ENCODE measurements at regions not wholly inside any gene's neighbourhood (a gene's known extent, or its start where the extent isn't known, plus 50 kb on each side); places are given as distances from the start of the nearest gene placed in this dataset.

DNA sequence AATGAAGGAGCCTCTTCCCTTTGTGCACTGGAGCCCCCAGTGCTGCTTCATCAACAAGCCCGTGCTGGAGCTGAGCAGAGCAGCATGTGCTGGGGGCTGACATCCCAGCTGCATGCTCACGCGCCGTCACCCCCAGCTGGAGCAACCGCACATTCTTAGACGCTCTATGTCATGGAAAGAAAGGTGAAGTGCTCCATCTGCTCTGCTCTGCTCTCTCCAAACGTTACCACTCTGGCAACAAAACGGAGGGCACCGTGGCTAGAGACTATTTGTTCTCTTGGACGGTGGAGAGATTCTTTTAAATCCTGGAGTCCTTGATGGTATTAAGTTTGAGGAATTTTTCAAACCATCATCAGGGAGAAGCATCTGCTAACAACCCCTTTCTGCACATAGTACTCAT lies 208.4 kb downstream of the C12orf75 start:
- DNase-seq (ENCODE audit: low spot score) = no peak

DNA sequence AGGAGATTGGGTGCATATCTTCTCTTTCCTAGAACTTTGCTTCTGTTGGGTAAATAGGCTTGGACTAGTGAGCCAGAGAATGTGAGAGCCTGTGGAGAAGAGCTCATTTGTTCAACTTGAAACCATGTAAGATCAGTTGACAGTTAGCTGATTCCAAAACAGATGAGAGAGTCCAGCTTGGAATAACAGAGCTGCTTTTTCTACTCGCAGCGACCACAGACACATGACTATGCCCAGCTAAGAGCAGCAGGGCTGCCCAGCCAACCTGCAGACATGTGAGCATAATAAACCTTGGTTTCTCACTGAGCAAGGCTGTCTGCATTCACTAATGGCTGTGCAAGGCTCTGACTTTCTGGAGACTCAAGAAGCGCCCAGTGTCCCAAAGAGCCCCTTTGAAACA lies 209.2 kb downstream of the C12orf75 start:
- DNase-seq (ENCODE audit: low spot score) = no peak

DNA sequence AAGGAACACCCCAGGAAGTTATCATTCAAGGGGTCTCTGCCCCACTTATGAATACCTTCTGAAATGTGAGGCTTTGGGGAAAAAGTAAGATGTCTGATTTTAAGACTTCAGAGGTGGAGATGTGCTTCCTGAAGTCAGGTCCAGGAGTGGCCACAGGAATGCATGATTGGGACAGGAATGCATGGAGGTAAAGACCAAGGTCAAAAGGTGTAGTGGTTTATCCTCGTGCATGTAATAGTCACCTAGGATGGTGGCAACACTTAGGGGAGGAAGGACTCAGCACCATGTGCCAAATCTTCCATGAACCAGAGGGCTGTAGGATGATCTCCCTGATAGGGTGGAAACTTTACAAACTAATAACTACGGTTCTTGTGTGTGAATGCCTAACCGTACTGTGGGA lies 217.3 kb downstream of the C12orf75 start:
- no peak for DNase-seq (ENCODE audit: low spot score)

DNA sequence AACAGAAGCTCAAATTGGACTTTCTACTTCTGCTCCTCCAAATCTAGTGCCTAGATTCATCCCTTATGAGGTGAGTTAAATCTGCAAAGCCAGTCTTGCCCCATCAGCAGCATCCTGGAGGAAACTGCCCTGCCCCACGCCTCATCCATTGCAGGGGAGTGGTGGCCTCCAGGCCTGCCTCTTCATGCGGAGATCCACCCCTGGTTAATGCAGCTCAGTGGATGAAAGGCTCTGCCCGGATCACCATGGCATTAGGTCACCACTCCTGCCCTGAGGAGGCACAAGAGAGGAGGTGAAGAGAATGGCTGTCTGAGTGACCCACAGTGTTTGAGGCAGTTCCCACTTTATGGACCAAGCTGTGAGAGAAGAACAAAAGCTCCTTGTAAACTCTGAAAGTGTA lies 218.1 kb downstream of the C12orf75 start:
- no peak for DNase-seq (ENCODE audit: low spot score)

DNA sequence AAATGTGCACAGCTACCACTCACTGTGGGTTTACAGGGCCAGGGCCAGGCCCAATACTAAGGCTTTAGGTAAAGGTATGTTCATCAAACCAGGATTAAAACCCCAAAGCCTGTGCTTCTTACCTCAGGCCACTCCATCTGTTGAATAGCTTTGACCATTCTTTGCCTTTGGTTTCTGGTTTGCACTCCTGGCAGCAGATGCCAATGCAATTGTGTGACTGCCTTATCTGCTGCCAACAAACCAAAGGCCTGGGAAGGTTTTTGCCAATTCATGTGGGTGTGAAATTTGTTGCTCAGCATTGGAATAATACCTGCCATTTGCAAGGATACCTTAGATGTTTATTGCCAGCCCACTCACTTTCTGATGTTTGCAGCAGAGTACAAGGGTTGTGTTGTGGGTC lies 221.6 kb downstream of the C12orf75 start:
- no peak for DNase-seq (ENCODE audit: low spot score)

DNA sequence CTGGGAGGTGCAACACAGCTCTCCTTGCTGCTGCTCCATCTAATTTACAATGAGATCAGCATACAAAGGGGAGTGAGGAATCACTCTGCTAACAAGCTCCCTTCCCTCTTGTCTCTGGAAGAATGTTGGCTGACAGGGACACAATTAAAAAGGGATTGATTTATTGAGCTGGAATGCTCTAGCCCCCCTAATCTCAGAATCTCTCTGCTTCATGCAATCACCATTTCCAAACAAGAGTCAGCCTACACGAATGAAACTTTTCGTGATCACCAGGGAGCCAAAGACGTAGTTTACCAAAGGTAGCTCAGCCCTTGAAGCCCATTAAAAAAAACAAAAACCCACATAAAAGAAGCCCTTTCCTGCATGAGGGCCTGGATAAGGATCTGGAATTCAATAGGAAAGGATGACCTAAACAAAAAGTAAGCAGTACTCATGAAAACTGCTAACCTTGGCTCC lies 223.8 kb downstream of the C12orf75 start:
- DNase-seq (ENCODE audit: low spot score) = no peak

DNA sequence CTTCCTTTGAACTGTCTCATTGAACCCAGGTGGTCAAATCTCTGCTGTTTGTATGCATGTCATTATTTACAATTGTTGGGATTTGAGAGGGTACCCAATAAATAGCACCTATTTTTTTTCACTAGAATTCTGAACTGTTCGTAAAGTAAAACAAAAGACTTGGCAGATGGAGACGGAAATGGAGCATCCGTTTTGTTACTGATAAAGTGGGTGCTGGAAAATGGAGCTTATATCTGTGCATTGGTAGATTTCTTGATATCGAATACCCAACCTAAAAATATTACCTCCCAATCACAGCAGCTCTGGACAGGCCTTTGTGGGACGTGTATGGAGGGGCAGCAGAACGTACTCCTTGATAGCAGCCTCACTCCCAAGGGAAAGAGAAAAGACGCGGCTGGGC lies 224.4 kb downstream of the C12orf75 start:
- DNase-seq (ENCODE audit: low spot score) = no peak

DNA sequence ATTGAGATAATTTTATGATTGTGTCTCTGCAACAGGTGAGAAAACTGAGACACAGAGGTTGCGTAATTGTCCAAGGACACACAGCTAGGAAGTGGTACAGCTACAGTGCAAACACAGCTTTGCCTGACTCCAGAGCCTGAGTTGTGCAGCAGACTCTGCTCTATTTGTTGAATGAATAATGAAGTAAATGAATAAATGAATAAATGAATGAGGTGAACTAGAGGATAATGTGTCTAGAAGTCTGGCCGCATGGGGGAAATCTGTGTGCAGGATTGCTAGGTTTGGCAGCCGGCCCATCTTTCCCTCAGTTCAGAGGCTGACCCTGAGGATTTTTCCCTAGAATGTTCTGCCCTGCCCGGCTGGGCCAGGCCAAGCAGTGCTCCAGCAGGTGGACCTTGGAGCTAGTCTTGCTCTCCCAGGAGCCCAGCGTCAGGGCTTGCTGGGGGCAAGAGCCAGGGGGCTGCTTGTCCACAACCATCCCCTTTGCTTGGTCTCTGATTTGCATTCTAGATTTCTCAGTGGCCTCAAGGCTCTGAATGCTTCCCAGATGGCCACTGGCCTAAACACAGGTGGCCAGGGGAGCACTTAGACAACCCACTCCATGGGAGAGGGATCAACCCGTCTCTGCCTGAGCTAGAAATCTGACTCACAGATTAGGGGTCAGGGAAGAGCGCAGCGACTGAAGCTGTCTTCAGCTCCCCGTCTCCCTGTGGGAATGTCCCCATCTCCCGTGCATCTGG lies 225.2 kb downstream of the C12orf75 start:
- DNase-seq (ENCODE audit: low spot score) = no peak

DNA sequence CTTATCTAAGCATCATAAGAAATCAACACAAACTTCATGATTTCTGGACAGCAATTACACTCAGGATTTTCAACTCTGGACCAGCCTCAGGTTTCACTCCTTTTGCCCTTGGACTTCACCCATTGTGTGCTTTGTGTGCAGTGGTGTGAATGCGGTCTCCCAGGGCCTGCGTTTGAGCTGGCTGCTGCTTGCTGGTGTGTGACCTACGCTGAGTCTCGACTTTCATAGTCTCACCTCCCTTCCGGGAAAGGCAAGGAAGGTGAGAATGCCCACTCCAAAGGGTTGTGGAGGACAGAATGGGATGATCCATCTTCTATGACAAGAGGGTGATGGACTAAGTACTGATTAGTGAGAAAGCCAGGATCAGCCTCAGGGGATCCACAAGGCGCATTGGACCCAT lies 228.8 kb downstream of the C12orf75 start:
- no peak for DNase-seq (ENCODE audit: low spot score)

DNA sequence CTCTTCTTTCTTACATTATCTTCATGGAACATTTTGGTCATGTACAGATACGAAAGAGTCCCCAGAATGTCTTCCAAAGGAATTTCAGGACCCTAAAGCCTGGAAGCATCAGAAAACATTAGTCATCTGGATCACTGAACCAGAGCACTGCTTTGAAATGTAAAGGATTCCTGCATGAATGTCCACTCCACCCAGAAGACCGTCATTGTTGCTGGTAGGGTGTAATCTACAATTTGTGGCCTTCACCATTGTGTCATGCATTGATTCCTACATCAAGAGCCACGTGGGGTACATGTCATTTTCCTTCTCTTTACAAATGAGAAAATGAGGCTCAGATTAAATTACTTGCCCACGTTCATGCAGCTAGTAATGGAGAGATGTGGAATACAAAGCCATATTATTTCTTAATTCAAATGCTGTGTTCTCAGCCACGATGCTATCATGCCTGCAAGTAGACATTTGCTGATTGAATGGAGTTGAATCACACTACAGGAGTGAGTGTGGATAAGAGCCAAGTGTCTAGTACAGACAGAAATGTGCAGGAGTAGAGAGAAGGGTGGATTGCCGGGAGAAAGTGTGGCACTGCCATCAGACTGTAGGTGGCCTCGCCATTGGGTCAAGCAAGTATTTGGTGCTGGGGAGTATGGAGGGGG lies 231.2 kb downstream of the C12orf75 start:
- DNase-seq (ENCODE audit: low spot score) = peak; percentile 9

DNA sequence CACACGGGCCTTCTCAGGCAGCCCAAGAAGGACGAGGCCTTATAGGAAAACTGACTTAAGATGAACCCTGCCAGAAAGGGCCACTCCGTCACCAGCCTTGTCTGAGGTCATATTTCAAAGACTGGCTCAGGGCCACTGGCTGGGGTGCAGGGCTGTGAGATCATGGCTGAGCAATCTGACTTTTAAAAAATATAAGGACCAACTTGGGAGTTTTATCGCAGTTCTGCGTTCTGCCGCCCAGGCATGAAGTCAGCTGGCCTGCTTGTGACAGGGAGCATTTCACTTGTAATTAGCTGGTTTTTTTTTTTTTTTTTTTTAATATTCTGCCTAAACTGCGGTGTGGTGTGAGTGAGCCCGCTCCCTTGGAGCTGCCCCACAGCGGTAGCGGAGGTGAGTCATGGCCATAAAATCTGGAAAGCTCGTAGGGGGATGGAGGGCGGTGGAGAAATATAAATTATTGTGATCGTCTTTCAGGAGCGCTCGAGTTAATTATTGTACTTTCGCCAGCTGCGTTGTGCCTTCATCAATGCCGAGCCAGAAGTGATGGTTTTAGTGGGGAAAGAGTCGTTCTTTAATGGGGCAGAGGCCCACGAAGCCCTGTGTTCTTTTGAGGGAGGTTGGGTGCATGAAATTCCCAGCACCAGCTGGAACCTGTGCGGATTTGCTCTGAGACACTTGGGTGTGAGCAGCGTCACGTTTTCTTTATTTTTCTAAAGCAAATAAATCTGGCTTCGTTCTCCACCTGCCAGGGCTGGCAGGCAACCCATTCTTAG lies 231.9 kb downstream of the C12orf75 start:
- DNase-seq (ENCODE audit: low spot score) = peak; percentile 42

DNA sequence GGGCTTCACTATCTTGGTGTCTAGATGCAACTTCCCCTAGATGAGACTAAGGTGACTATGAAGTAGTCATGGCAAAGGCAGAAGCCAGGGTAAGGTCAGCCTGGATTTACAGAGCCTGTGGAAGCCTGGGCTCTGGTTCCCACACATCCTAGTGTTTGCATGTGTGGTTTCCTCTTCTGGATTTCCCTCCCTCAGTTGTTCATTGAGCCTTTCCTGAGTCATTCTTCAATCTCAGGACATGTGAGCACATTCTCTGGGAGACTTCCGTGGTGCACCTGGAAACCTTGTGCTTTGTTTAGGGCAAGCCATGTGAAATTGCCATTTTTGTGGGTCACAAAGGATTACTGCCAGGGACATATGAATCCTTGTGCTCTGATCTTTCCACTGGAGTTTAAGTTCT lies 236.6 kb downstream of the C12orf75 start:
- no peak for DNase-seq (ENCODE audit: low spot score)

DNA sequence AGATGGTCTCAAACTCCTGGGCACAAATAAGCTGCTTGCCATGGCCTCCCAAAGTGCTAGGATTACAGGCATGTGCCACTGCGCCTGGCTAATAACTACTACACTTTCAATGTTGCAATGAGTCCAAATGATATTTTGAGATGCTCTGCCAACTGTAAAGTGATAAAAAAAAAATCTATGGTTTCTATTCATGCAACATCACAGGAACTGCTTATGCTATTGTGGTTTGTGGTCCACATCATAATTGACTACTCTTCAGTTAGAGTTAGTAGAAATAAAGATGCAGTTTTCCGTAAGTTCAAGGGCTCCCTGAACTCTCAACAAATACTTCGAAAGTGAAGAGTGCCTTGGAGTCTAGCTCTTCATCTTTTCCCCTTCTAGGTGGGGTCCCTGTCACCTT lies 239.4 kb downstream of the C12orf75 start:
- DNase-seq (ENCODE audit: low spot score) = no peak

DNA sequence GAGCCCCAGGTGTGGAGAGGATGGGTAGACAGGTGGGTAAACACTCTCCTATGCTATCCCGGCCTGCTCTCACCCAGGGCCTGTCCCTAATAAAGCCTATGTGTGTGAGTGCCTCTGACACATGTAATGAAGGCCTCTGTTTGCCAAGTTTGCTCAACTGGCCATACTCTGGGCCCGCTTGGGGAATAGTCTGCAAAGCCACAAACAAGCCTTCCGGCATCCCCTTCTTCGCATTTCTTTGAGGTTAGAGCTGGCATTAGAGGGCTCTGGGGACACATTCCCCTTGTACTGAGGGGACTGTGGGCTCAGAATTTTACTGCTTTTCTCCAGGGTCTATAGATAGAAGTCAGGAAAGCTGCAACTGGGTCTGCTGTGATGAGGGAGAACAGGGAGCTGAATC lies 240.5 kb downstream of the C12orf75 start:
- no peak for DNase-seq (ENCODE audit: low spot score)

DNA sequence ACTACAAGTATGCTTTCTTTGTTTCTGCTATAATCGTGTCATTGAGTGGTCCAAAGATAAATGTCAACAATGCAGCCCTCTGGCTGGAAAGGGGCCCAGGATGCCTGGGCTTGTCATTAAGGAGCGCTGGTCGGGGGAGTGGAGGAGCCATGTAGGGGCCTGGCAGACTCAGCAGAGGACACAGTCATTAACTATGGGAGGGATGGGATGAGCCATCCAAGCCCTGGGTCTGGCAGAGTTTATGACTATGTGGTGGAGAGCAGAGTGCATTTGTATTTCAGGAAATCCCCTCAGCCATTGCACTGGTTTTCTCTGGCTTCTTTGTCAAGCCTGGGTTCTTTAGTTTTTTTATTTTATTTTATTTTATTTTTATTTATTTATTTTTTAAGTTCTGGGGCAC lies 243.1 kb downstream of the C12orf75 start:
- DNase-seq (ENCODE audit: low spot score) = no peak

DNA sequence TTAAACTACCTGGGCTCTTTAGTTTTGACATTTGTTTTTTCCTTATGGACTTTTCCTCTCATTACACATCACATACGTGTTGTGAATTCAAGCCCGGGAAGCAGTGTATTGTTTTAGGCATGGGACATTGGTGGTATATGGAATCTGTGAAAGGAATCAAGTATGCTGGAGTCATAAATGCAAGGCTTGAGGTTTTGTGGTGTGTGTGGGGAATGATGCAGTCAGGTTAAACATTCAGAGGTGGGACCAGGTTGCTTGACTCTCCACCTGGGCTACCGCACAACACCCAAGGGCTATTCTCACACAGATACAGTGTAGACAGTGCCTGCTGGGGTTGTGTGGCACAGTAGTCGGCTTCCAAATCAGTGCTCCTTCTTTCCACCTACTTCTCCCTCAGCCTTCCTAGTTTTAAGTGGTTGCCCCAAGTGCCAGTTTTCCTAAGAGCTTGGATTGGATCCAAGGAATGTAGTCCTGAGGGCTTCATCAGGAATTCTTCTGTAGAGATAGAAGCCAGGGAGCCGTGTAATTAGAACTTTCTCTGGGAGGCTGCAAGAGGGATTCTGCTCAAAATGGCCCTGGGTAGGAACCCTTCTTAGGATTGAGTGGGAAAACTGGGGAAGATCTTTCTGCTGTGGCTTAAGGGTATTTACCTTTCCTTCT lies 243.7 kb downstream of the C12orf75 start:
- no peak for DNase-seq (ENCODE audit: low spot score)

DNA sequence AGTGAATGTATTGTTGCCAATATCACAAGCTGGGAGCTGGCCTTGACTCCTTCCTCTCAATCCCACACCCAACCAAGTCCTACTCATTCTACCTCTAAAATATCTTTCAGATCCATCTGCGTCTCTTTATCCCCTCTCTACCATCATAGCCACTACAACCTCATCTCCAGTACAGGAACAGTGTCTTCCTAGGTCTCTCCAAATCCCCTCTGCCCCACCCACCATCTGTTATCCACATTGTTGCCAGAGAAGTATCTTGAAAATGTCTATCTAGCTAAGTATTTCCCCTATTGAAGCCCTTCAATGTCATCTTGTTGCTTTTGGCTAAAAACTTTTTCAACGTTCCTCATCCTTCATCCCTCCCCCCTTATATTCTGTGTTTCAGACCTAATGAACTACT lies 244.7 kb downstream of the C12orf75 start:
- DNase-seq (ENCODE audit: low spot score) = no peak

DNA sequence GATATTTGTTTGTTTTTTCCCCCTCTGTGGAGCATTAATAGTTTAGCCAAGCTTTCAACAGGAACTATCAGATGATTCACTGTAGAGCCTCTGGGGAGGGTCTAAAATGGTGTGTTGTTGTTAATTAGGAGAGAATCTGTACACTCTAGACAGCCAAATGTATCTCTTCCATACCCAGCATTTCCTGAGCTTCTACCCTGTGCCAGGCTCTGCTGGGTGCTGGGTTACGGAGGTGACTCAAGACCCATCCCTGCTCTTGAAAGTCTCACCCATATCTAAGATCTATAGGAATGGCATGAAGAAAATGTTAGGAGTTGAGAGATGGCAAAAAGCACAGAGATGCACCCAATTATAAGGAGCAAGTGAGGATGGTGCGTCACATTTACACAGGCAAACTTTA lies 245.8 kb downstream of the C12orf75 start:
- DNase-seq (ENCODE audit: low spot score) = no peak

DNA sequence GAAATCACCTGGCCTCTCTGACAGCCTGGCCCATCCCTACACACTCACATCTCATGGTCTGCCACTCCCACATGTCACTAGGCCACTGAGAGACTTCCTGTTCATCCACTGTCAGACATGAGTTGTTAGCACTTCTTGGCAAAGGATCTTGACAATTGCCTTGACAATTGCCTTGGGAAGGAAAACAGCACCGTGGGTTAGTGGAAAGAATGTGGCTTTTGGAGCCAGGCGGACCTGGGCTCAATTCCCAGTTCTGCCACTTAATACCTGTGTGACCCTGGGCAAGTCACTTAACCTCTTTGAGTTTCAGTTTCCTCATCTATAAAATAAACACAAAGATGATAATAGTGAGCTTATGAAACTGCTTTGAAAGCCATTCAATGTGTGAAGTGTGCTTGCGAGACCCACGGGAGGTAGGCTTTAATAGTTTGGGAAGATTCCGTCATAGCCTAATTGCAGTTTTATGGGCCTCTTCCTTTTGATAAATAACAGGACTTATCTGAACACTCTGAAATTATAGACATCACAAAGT lies 250.4 kb downstream of the C12orf75 start:
- no peak for DNase-seq (ENCODE audit: low spot score)

DNA sequence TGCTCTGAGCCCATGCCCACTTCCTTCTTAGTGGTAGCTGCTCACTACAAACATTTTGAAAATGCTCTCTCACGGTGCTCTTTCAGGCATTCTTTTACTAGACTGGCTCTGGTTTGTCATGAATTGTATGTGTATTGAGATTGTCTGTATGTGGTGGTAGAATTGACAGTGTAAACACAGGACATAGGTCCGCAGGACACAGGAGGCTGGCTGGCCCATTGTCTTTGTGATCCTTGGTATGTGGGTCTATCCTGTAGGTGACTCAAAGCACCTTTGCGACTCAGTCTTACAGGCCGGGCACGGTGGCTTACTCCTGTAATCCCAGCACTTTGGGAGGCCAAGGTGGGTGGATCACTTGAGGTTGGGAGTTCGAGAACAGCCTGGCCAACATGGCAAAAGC lies 250.9 kb downstream of the C12orf75 start:
- no peak for DNase-seq (ENCODE audit: low spot score)

DNA sequence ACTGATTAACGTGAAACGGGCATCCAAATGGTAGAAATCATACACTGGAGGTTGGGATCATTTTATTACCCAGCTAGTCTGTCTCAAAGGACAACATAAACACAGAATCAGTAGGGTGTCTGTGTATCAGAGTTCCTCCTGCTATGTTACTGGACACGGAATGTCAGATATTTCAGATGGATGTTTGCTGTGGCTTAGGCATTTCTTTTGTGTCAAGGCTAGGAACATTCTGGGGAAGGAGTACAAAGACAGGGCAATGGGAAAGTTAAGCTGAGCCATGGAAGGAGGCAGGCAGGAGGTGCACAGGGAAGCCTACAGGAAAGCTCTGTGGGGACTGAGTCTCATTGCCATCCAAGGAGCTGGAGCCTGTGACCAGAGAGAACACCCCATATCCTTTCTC lies 254.6 kb downstream of the C12orf75 start:
- DNase-seq (ENCODE audit: low spot score) = no peak

DNA sequence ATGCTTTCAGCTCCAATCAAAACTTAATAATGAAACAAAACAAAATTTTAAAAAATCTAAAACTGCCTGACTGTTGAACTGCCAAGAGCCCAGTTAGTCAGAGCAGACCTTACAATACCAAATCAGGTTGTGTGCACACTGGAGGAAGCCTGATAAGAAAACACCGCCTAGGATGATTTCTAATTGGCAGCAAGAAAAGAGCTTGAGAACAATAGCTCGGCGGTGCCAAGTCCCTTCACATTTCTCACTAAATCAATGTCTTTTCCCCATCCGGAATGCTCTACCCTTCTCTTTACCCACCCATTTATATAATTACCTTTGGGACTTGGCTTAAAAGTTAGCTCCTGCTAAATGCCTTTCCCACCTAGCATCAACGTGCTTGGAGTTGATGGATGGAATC lies 256.7 kb downstream of the C12orf75 start:
- no peak for DNase-seq (ENCODE audit: low spot score)

All from COLO829 (cell line).